OCI-LY1 (cell line): ENCODE measurements at regions not wholly inside any gene's neighbourhood (a gene's known extent, or its start where the extent isn't known, plus 50 kb on each side); places are given as distances from the start of the nearest gene placed in this dataset.

Experiments used
- EZH2 ChIP-seq: fragments of 200-600 bp; sonication (generic), shearing (Covaris generic); IDR thresholded peaks from 2 replicates; pipeline ENCODE4 v1.8.0; 2017; ENCODE audit warnings: borderline replicate concordance, mixed run types, mild to moderate bottlenecking, antibody characterized with exemption, low read length, moderate library complexity, mixed read lengths
- TF ChIP-seq, protein P1 (sequence below): fragments of 200-600 bp; sonication (generic), shearing (Covaris generic); IDR thresholded peaks from 2 replicates; pipeline ENCODE4 v1.5.1; 2017; ENCODE audit warnings: mild to moderate bottlenecking, antibody characterized with exemption, low read length, moderate library complexity, mixed read lengths

DNA sequence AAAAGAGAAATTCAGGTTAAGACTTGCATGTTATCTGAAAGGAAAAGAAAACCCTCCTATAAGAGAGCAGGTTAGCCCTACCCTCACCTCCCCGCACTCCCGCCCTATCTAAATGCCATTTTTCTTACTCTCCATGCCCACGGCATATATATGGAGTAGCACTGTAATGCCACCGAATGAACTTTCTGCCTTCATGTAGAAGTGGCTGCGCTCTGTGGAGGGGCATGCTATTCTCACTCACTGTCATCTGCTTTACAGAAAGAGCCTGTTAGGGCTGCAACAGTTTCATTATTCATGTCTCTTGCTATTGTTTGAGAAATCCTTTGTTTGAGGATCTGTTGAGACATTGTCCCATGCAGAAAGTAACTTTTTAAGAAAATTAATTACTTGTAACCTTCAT lies 1190.6 kb downstream of the SORCS1 start:
- TF ChIP-seq, protein P1, sequence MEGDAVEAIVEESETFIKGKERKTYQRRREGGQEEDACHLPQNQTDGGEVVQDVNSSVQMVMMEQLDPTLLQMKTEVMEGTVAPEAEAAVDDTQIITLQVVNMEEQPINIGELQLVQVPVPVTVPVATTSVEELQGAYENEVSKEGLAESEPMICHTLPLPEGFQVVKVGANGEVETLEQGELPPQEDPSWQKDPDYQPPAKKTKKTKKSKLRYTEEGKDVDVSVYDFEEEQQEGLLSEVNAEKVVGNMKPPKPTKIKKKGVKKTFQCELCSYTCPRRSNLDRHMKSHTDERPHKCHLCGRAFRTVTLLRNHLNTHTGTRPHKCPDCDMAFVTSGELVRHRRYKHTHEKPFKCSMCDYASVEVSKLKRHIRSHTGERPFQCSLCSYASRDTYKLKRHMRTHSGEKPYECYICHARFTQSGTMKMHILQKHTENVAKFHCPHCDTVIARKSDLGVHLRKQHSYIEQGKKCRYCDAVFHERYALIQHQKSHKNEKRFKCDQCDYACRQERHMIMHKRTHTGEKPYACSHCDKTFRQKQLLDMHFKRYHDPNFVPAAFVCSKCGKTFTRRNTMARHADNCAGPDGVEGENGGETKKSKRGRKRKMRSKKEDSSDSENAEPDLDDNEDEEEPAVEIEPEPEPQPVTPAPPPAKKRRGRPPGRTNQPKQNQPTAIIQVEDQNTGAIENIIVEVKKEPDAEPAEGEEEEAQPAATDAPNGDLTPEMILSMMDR, result no peak
- no peak for TF ChIP-seq EZH2
